ENCODE measurements at regions not wholly inside any gene's neighbourhood (a gene's known extent, or its start where the extent isn't known, plus 50 kb on each side); places are given as distances from the start of the nearest gene placed in this dataset.
"Not testable (repeated sequence)": the region's sequence is repeated elsewhere in the genome, so short reads cannot be mapped to it uniquely, and the experiment has no call there.

- DNase-seq (ENCODE audit: low read depth), result no peak
- TF ChIP-seq CTCF (IDR thresholded peaks at IDR 0.05; ENCODE audit: insufficient read depth, low read depth, low read length), result no peak
- H3K4me3 ChIP-seq (ENCODE audit: low read depth, low read length), result no peak overlapping the region
These were observed 50.7 kb upstream of the EDARADD start for GRCh38 chr1:236343246-236343870.

- TF ChIP-seq CTCF (IDR thresholded peaks at IDR 0.05; ENCODE audit: insufficient read depth, low read depth, low read length), result no peak
- peak; percentile 38 for DNase-seq (ENCODE audit: low read depth)
- H3K4me3 ChIP-seq (ENCODE audit: low read depth, low read length), result no peak overlapping the region
These were observed 51.5 kb upstream of the EDARADD start for GRCh38 chr1:236342403-236343245.

GRCh38 chr1:236341298-236341697 is 52.8 kb upstream of the EDARADD start:
- TF ChIP-seq CTCF (IDR thresholded peaks at IDR 0.05; ENCODE audit: insufficient read depth, low read depth, low read length), result no peak
- H3K4me3 ChIP-seq (ENCODE audit: low read depth, low read length), result no peak overlapping the region
- DNase-seq (ENCODE audit: low read depth), result no peak

- no peak overlapping the region for H3K4me3 ChIP-seq (ENCODE audit: low read depth, low read length)
- TF ChIP-seq CTCF (IDR thresholded peaks at IDR 0.05; ENCODE audit: insufficient read depth, low read depth, low read length), result no peak
- DNase-seq (ENCODE audit: low read depth), result peak; percentile 9
These were observed 56.0 kb upstream of the EDARADD start for GRCh38 chr1:236338096-236338495.

GRCh38 chr1:236336084-236336483 is 54.3 kb upstream of the ERO1B start:
- no peak for TF ChIP-seq CTCF (IDR thresholded peaks at IDR 0.05; ENCODE audit: insufficient read depth, low read depth, low read length)
- H3K4me3 ChIP-seq (ENCODE audit: low read depth, low read length), result no peak overlapping the region
- no peak for DNase-seq (ENCODE audit: low read depth)

- not testable (repeated sequence) for H3K4me3 ChIP-seq (ENCODE audit: low read depth, low read length); DNase-seq (ENCODE audit: low read depth)
These were observed 53.9 kb upstream of the ERO1B start for GRCh38 chr1:236335633-236336032.

- H3K4me3 ChIP-seq (ENCODE audit: low read depth, low read length), result no peak overlapping the region
- DNase-seq (ENCODE audit: low read depth), result peak; percentile 3
- no peak for TF ChIP-seq CTCF (IDR thresholded peaks at IDR 0.05; ENCODE audit: insufficient read depth, low read depth, low read length)
These were observed 53.3 kb upstream of the ERO1B start for GRCh38 chr1:236334893-236335545.
